ENCODE measurements at regions not wholly inside any gene's neighbourhood (a gene's known extent, or its start where the extent isn't known, plus 50 kb on each side); places are given as distances from the start of the nearest gene placed in this dataset.

- TF ChIP-seq CTCF (IDR thresholded peaks at IDR 0.05; ENCODE audit: borderline replicate concordance, extremely low read depth, low read length, poor library complexity, severe bottlenecking) (no peak), EZH2 (IDR thresholded peaks at IDR 0.05; ENCODE audit: borderline replicate concordance, low read depth, low read length, severe bottlenecking) (no peak)
These were observed 169.3 kb upstream of the NR5A2 start for GRCh38 chr1:199858171-199858570.

Measured in DND-41 (cell line).